ENCODE measurements at regions not wholly inside any gene's neighbourhood (a gene's known extent, or its start where the extent isn't known, plus 50 kb on each side); places are given as distances from the start of the nearest gene placed in this dataset.

DNA sequence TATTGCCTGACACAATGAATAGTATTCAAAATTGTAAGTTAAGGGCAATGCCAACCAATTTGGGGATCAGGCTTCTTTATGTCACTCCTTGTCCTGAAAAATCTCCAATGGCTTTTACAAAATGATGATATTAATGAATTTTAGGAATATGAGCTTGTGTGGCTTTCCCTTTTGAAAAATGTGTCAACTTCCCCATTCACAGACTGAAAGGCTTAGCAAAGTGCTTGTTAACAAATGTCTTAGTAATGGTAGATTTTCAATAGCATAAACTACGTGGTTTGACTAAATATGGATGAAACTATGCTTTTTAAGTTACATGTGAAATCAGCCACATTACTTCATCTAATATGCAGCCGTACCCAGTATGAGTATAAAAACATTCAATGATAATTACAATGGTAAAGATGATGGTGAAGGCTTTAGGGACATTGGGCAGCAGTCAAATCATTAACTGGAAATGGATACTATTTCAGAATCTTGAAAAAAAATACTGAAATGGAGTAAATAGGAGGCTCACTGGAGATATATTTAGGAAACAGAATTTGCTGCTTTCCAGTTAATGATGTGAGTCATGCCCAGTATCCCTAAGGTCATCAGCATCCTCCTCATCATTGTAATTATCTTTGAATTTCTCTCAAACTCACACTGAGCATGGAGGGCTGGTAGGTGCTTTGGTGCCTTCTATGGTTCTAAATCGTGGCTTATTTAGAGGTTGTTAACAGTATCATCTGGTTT, 113.3 kb upstream of the ZNF608 start:
- POLR2A ChIA-PET = interaction anchor here (0.6 kb wide), 1 partner anchor 572 kb away, joined by 3 read pairs; no protein-coding TSS in a partner anchor

DNA sequence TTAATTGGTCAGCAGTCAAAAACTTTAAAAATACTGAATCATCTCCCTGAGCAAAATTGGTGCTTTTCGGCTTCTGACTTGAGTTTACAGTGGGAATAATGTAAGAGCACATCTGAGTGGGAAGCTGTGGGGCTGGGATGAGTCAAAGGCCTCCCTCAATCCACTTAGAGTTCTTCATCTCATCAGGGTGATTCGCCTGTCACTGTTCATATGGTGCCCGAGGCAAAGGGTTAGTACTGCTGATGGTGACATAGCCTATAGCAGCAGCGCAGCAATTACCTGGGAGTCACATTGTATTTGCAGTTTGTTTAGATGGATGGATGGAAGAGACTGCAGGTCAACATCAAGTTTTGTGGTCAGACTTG, 113.8 kb upstream of the ZNF608 start:
- BruUV-seq (replicated peaks) = no TSS peak
- Histone ChIP-seq H3K27ac (ENCODE audit: low read length) (no peak overlapping the region), H3K27me3 (ENCODE audit: control insufficient read depth, insufficient read depth, low read length) (no peaks in the 10 kb centered on the region), H3K4me1 (ENCODE audit: control insufficient read depth, insufficient read depth, low read length) (no peaks in the 10 kb centered on the region), H3K36me3 (ENCODE audit: control insufficient read depth, insufficient read depth, low read length) (no peaks in the 10 kb centered on the region), H3K4me3 (ENCODE audit: low read depth in 2 of 2, low read length in 2 of 2) (no peak overlapping the region), H3K9me3 (ENCODE audit: control insufficient read depth, insufficient read depth, low read depth, low read length) (no peaks in the 10 kb centered on the region)
- ChIA-PET POLR2A (no interaction called here), CTCF (no interaction called here)
- DNase-seq (ENCODE audit: low read depth, low spot score) (no peak), ATAC-seq (no peak)
- intact Hi-C loops (cut with micrococcal nuclease; ENCODE audit: unreplicated experiment) = no loop called here
- TF ChIP-seq, protein P1, sequence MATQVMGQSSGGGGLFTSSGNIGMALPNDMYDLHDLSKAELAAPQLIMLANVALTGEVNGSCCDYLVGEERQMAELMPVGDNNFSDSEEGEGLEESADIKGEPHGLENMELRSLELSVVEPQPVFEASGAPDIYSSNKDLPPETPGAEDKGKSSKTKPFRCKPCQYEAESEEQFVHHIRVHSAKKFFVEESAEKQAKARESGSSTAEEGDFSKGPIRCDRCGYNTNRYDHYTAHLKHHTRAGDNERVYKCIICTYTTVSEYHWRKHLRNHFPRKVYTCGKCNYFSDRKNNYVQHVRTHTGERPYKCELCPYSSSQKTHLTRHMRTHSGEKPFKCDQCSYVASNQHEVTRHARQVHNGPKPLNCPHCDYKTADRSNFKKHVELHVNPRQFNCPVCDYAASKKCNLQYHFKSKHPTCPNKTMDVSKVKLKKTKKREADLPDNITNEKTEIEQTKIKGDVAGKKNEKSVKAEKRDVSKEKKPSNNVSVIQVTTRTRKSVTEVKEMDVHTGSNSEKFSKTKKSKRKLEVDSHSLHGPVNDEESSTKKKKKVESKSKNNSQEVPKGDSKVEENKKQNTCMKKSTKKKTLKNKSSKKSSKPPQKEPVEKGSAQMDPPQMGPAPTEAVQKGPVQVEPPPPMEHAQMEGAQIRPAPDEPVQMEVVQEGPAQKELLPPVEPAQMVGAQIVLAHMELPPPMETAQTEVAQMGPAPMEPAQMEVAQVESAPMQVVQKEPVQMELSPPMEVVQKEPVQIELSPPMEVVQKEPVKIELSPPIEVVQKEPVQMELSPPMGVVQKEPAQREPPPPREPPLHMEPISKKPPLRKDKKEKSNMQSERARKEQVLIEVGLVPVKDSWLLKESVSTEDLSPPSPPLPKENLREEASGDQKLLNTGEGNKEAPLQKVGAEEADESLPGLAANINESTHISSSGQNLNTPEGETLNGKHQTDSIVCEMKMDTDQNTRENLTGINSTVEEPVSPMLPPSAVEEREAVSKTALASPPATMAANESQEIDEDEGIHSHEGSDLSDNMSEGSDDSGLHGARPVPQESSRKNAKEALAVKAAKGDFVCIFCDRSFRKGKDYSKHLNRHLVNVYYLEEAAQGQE (IDR thresholded peaks at IDR 0.05; ENCODE audit: insufficient read depth in 1 of 2, low read depth in 2 of 2, low read length in 1 of 2) = no peak
- TF ChIP-seq POLR2AphosphoS5 (IDR thresholded peaks at IDR 0.05; ENCODE audit: low read depth, low read length) (no peak), SIN3A (IDR thresholded peaks at IDR 0.05; ENCODE audit: borderline replicate concordance, insufficient read depth, low read depth, low read length) (no peak), TCF7L2 (IDR thresholded peaks at IDR 0.05; ENCODE audit: low read depth, low read length) (no peak)
- TF ChIP-seq, protein P2, sequence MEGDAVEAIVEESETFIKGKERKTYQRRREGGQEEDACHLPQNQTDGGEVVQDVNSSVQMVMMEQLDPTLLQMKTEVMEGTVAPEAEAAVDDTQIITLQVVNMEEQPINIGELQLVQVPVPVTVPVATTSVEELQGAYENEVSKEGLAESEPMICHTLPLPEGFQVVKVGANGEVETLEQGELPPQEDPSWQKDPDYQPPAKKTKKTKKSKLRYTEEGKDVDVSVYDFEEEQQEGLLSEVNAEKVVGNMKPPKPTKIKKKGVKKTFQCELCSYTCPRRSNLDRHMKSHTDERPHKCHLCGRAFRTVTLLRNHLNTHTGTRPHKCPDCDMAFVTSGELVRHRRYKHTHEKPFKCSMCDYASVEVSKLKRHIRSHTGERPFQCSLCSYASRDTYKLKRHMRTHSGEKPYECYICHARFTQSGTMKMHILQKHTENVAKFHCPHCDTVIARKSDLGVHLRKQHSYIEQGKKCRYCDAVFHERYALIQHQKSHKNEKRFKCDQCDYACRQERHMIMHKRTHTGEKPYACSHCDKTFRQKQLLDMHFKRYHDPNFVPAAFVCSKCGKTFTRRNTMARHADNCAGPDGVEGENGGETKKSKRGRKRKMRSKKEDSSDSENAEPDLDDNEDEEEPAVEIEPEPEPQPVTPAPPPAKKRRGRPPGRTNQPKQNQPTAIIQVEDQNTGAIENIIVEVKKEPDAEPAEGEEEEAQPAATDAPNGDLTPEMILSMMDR (IDR thresholded peaks at IDR 0.05) = no peak
- in situ Hi-C loops (cut with HindIII; ENCODE audit: low pct_unique_long_range_greater_than_20kb, low sequenced_read_pairs) = no loop called here

More for the DNA sequence above, 113.3 kb upstream of the ZNF608 start:
- no peak overlapping the region for H3K4me3 ChIP-seq (ENCODE audit: low read depth in 2 of 2, low read length in 2 of 2)
- TF ChIP-seq POLR2AphosphoS5 (IDR thresholded peaks at IDR 0.05; ENCODE audit: low read depth, low read length) (no peak), TCF7L2 (IDR thresholded peaks at IDR 0.05; ENCODE audit: low read depth, low read length) (no peak), SIN3A (IDR thresholded peaks at IDR 0.05; ENCODE audit: borderline replicate concordance, insufficient read depth, low read depth, low read length) (no peak)
- TF ChIP-seq, protein P1 (IDR thresholded peaks at IDR 0.05; ENCODE audit: insufficient read depth in 1 of 2, low read depth in 2 of 2, low read length in 1 of 2) = no peak
- TF ChIP-seq, protein P2 (IDR thresholded peaks at IDR 0.05) = no peak
- no peaks in the 10 kb centered on the region for H3K36me3 ChIP-seq (ENCODE audit: control insufficient read depth, insufficient read depth, low read length)
- H3K27ac ChIP-seq (ENCODE audit: low read length) = no peak overlapping the region
- in situ Hi-C loops (cut with HindIII; ENCODE audit: low pct_unique_long_range_greater_than_20kb, low sequenced_read_pairs) = no loop called here
- DNase-seq (ENCODE audit: low read depth, low spot score) = no peak
- H3K4me1 ChIP-seq (ENCODE audit: control insufficient read depth, insufficient read depth, low read length) = no peaks in the 10 kb centered on the region
- BruUV-seq (replicated peaks) = no TSS peak
- no peaks in the 10 kb centered on the region for H3K9me3 ChIP-seq (ENCODE audit: control insufficient read depth, insufficient read depth, low read depth, low read length)
- CTCF ChIA-PET = no interaction called here
- no peaks in the 10 kb centered on the region for H3K27me3 ChIP-seq (ENCODE audit: control insufficient read depth, insufficient read depth, low read length)
- intact Hi-C loops (cut with micrococcal nuclease; ENCODE audit: unreplicated experiment) = no loop called here
- no peak for ATAC-seq
